GM12878 (cell line): ENCODE measurements at regions not wholly inside any gene's neighbourhood (a gene's known extent, or its start where the extent isn't known, plus 50 kb on each side); places are given as distances from the start of the nearest gene placed in this dataset.

Source experiments
- ASH2L ChIP-seq: fragments of 300-600, 200-600 bp; sonication (generic); IDR thresholded peaks from 2 replicates; pipeline ENCODE4 v1.6.1; 2017; ENCODE audit warnings: low read depth, mild to moderate bottlenecking, borderline replicate concordance
- CTCF ChIP-seq, 3 experiments: IDR thresholded peaks in 2 of 3; conservative IDR thresholded peaks in 1 of 3; 2 replicates each; pipeline ENCODE4 v1.5.1; 2011; ENCODE audit warnings: low read depth in 3 of 3, low read length in 3 of 3, mild to moderate bottlenecking in 3 of 3, control low read depth in 2 of 3, moderate library complexity in 2 of 3, inconsistent platforms in 1 of 3, mixed read lengths in 1 of 3; ENCODE audit not compliant: control insufficient read depth in 2 of 3, insufficient read depth in 1 of 3; ENCODE audit errors: extremely low read depth in 1 of 3
- NBN ChIP-seq: fragments of 450-650 bp; IDR thresholded peaks from 2 replicates; pipeline ENCODE4 v1.6.1; 2016
- POLR2A ChIP-seq: IDR thresholded peaks from 2 replicates; pipeline ENCODE4 v1.6.1; 2011; ENCODE audit warnings: low read depth, mild to moderate bottlenecking, low read length
- POLR2AphosphoS5 ChIP-seq: IDR thresholded peaks from 2 replicates; pipeline ENCODE4 v1.6.1; 2011; ENCODE audit warnings: mild to moderate bottlenecking, low read length, inconsistent platforms
- RFX5 ChIP-seq: IDR thresholded peaks from 2 replicates; pipeline ENCODE4 v1.6.1; 2011; ENCODE audit warnings: low read depth, low read length, improper control_type of control experiment
- SMC3 ChIP-seq: IDR thresholded peaks from 2 replicates; pipeline ENCODE4 v1.6.1; 2011; ENCODE audit warnings: low read length, improper control_type of control experiment, borderline replicate concordance
- TF ChIP-seq, protein P1 (sequence below): IDR thresholded peaks from 2 replicates; pipeline ENCODE4 v1.6.1; 2011; ENCODE audit warnings: low read depth, mild to moderate bottlenecking, low read length, moderate library complexity, borderline replicate concordance; ENCODE audit errors: extremely low read depth

DNA sequence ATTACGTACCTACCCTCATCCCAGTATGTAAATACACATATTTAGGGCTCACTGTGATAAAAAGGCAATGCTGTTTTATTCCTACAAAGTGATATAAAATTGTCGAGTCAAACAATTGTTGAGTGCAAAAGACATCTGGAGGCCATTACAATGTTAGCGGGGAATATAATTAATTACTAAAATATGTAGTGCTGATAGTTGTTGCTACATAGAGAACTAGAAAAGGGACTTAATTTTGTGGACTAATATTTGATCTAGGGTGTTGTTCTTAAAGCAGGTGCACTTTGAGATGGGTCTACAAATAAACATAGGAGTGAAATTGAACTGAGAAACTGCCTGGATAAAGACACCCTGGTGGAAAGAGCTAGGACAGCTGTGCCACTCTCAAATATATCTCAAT is 300.1 kb downstream of the NOL4 start:
- TF ChIP-seq NBN (no peak), RFX5 (no peak), SMC3 (no peak), ASH2L (no peak), POLR2A (no peak), CTCF (IDR thresholded peaks at IDR 0.05 in 2 of 3, conservative IDR thresholded peaks at IDR 0.05 in 1 of 3; ENCODE audit: control insufficient read depth in 2 of 3, extremely low read depth in 1 of 3, insufficient read depth in 1 of 3, low read depth in 3 of 3, low read length in 3 of 3) (no peak), POLR2AphosphoS5 (no peak)
- TF ChIP-seq, protein P1, sequence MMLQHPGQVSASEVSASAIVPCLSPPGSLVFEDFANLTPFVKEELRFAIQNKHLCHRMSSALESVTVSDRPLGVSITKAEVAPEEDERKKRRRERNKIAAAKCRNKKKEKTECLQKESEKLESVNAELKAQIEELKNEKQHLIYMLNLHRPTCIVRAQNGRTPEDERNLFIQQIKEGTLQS = no peak
